GM12872 (cell line): ENCODE measurements at regions not wholly inside any gene's neighbourhood (a gene's known extent, or its start where the extent isn't known, plus 50 kb on each side); places are given as distances from the start of the nearest gene placed in this dataset.

Experiments
- CTCF ChIP-seq: IDR thresholded peaks from 3 replicates; pipeline ENCODE4 v1.5.1; 2011; ENCODE audit warnings: low read depth, mild to moderate bottlenecking, low read length, moderate library complexity; ENCODE audit not compliant: insufficient read depth

- no peak for TF ChIP-seq CTCF
These were observed 292.8 kb downstream of the CCDC85A start for GRCh38 chr2:56476509-56477071.

- TF ChIP-seq CTCF = no peak
These were observed 294.2 kb downstream of the CCDC85A start for GRCh38 chr2:56478027-56478426.

GRCh38 chr2:56483081-56483480, 299.3 kb downstream of the CCDC85A start:
- TF ChIP-seq CTCF = no peak

- no peak for TF ChIP-seq CTCF
These were observed 301.1 kb downstream of the CCDC85A start for GRCh38 chr2:56484906-56485305.

GRCh38 chr2:56500317-56500716, 316.5 kb downstream of the CCDC85A start:
- no peak for TF ChIP-seq CTCF

- TF ChIP-seq CTCF = no peak
These were observed 318.8 kb downstream of the CCDC85A start for GRCh38 chr2:56502616-56503015.

GRCh38 chr2:56505885-56506284, 322.1 kb downstream of the CCDC85A start:
- no peak for TF ChIP-seq CTCF

- TF ChIP-seq CTCF = no peak
These were observed 324.9 kb downstream of the CCDC85A start for GRCh38 chr2:56508662-56509061.
